H9 (cell line): ENCODE measurements at regions not wholly inside any gene's neighbourhood (a gene's known extent, or its start where the extent isn't known, plus 50 kb on each side); places are given as distances from the start of the nearest gene placed in this dataset.

Source experiments
- DNase-seq: peaks from one replicate; pipeline ENCODE4 v3.0.0-alpha.2; 2017
- H2AFZ ChIP-seq: one replicate; pipeline ENCODE4 v1.6.1; 2013; ENCODE audit warnings: mild to moderate bottlenecking, low read length, control low read depth, moderate library complexity
- H2AK5ac ChIP-seq: 2 replicates; pipeline ENCODE4 v1.6.1; 2013; ENCODE audit warnings: low read length, control low read depth, mixed read lengths; ENCODE audit not compliant: insufficient read length
- H2BK120ac ChIP-seq: one replicate; pipeline ENCODE4 v1.6.1; 2013; ENCODE audit warnings: low read depth, mild to moderate bottlenecking, low read length, control low read depth, inconsistent platforms; ENCODE audit not compliant: poor library complexity, severe bottlenecking
- H2BK12ac ChIP-seq: 2 replicates; pipeline ENCODE4 v1.6.1; 2013; ENCODE audit warnings: low read length, control low read depth, mixed read lengths, low read depth; ENCODE audit not compliant: insufficient read length
- H2BK15ac ChIP-seq: 2 replicates; pipeline ENCODE4 v1.6.1; 2013; ENCODE audit warnings: low read depth, low read length, control low read depth
- H2BK20ac ChIP-seq: one replicate; pipeline ENCODE4 v1.6.1; 2013; ENCODE audit warnings: low read depth, mild to moderate bottlenecking, low read length, control low read depth, inconsistent platforms; ENCODE audit not compliant: poor library complexity, severe bottlenecking
- H2BK5ac ChIP-seq: 2 replicates; pipeline ENCODE4 v1.6.1; 2013; ENCODE audit warnings: low read length, control low read depth, mixed read lengths; ENCODE audit not compliant: insufficient read length
- H3K14ac ChIP-seq: 2 replicates; pipeline ENCODE4 v1.6.1; 2013; ENCODE audit warnings: low read length, control low read depth; ENCODE audit not compliant: insufficient read depth
- H3K18ac ChIP-seq: 2 replicates; pipeline ENCODE4 v1.6.1; 2013; ENCODE audit warnings: low read depth, mild to moderate bottlenecking, mixed read lengths, low read length, control low read depth; ENCODE audit not compliant: insufficient read length
- H3K23ac ChIP-seq: 2 replicates; pipeline ENCODE4 v1.6.1; 2013; ENCODE audit warnings: low read length, control low read depth, mixed read lengths, low read depth; ENCODE audit not compliant: insufficient read length
- H3K23me2 ChIP-seq: 2 replicates; pipeline ENCODE4 v1.6.1; 2013; ENCODE audit warnings: low read depth, mild to moderate bottlenecking, mixed read lengths, low read length, control low read depth; ENCODE audit not compliant: insufficient read length, poor library complexity, severe bottlenecking
- H3K27ac ChIP-seq: 2 replicates; pipeline ENCODE4 v1.5.1; 2013; ENCODE audit warnings: low read length, control low read depth, mixed read lengths, low read depth; ENCODE audit not compliant: insufficient read length
- H3K27me3 ChIP-seq: 2 replicates; pipeline ENCODE4 v1.6.1; 2013; ENCODE audit warnings: low read length, control low read depth, inconsistent platforms; ENCODE audit not compliant: insufficient read depth
- H3K4ac ChIP-seq: 2 replicates; pipeline ENCODE4 v1.6.1; 2013; ENCODE audit warnings: low read depth, mild to moderate bottlenecking, control low read depth, inconsistent platforms, low read length, moderate library complexity
- H3K4me1 ChIP-seq: 2 replicates; pipeline ENCODE4 v1.6.1; 2013; ENCODE audit warnings: low read length, control low read depth, inconsistent platforms; ENCODE audit not compliant: insufficient read depth
- H3K4me2 ChIP-seq: 2 replicates; pipeline ENCODE4 v1.6.1; 2013; ENCODE audit warnings: low read length, control low read depth, mixed read lengths; ENCODE audit not compliant: insufficient read length, insufficient read depth
- H3K56ac ChIP-seq: 2 replicates; pipeline ENCODE4 v1.6.1; 2013; ENCODE audit warnings: low read depth, mild to moderate bottlenecking, mixed read lengths, low read length, control low read depth; ENCODE audit not compliant: insufficient read length
- H3K79me1 ChIP-seq: 2 replicates; pipeline ENCODE4 v1.6.1; 2013; ENCODE audit warnings: low read depth, mild to moderate bottlenecking, moderate library complexity, low read length, control low read depth, inconsistent platforms; ENCODE audit not compliant: insufficient read depth, poor library complexity, severe bottlenecking
- H3K79me2 ChIP-seq: 2 replicates; pipeline ENCODE4 v1.6.1; 2013; ENCODE audit warnings: low read length, control low read depth, inconsistent platforms; ENCODE audit not compliant: insufficient read depth
- H3K9ac ChIP-seq: 2 replicates; pipeline ENCODE4 v1.6.1; 2013; ENCODE audit warnings: low read length, control low read depth, mixed read lengths; ENCODE audit not compliant: insufficient read length; ENCODE audit errors: extremely low read depth
- H3K9me3 ChIP-seq: one replicate; pipeline ENCODE4 v1.6.1; 2013; ENCODE audit warnings: low read depth, low read length, inconsistent platforms; ENCODE audit not compliant: control insufficient read depth
- H3T11ph ChIP-seq: one replicate; pipeline ENCODE4 v1.6.1; 2013; ENCODE audit warnings: mild to moderate bottlenecking, low read length, control low read depth, inconsistent platforms
- H4K20me1 ChIP-seq: one replicate; pipeline ENCODE4 v1.6.1; 2013; ENCODE audit not compliant: control insufficient read depth, insufficient read length, insufficient read depth
- H4K5ac ChIP-seq: 2 replicates; pipeline ENCODE4 v1.6.1; 2013; ENCODE audit warnings: low read depth, mild to moderate bottlenecking, mixed read lengths, low read length, control low read depth; ENCODE audit not compliant: insufficient read length
- H4K8ac ChIP-seq: replicated peaks from 2 replicates; pipeline ENCODE4 v1.6.1; 2013; ENCODE audit warnings: low read length, control low read depth, mixed read lengths, low read depth; ENCODE audit not compliant: insufficient read length
- H4K91ac ChIP-seq: 2 replicates; pipeline ENCODE4 v1.6.1; 2013; ENCODE audit warnings: low read depth, mild to moderate bottlenecking, moderate library complexity, mixed read lengths, low read length, control low read depth; ENCODE audit not compliant: insufficient read length
- H3K27ac Mint-ChIP-seq, 3 experiments: 2 replicates in 2 of 3; 3 replicates in 1 of 3; pipeline ENCODE4 v1.8.0; 2020 to 2021; ENCODE audit warnings: mixed read lengths in 3 of 3, mild to moderate bottlenecking in 1 of 3, moderate library complexity in 1 of 3
- H3K27me3 Mint-ChIP-seq: 2 replicates; pipeline ENCODE4 v1.8.0; 2021; ENCODE audit warnings: low read depth, mild to moderate bottlenecking, moderate library complexity, mixed read lengths
- H3K36me3 Mint-ChIP-seq, 3 experiments: 2 replicates in 2 of 3; 3 replicates in 1 of 3; pipeline ENCODE4 v1.8.0; 2020 to 2021; ENCODE audit warnings: low read depth in 3 of 3, mixed read lengths in 3 of 3; ENCODE audit not compliant: insufficient read depth in 1 of 3
- H3K4me1 Mint-ChIP-seq, 2 experiments: 2 replicates each; pipeline ENCODE4 v1.8.0; 2020; ENCODE audit warnings: mixed read lengths in 2 of 2
- H3K4me3 Mint-ChIP-seq, 2 experiments: 2 replicates in 1 of 2; 3 replicates in 1 of 2; pipeline ENCODE4 v1.8.0; 2020 to 2021; ENCODE audit warnings: mild to moderate bottlenecking in 2 of 2, mixed read lengths in 2 of 2, moderate library complexity in 1 of 2
- H3K9me3 Mint-ChIP-seq, 2 experiments: 2 replicates in 1 of 2; 3 replicates in 1 of 2; pipeline ENCODE4 v1.8.0; 2020; ENCODE audit warnings: mild to moderate bottlenecking in 2 of 2, mixed read lengths in 2 of 2, moderate library complexity in 1 of 2
- CTCF ChIP-seq: fragments of 200-600 bp; sonication (generic); conservative IDR thresholded peaks from 3 replicates; pipeline ENCODE4 v1.8.0; 2021; ENCODE audit warnings: antibody characterized with exemption, mild to moderate bottlenecking
- WGBS: extraction: QIAGEN DNeasy Blood & Tissue Kit; methylation state at CpG from one replicate; pipeline ENCODE4 v1.1.7; 2013; ENCODE audit warnings: missing lambda C conversion rate, low lambda C conversion rate, mixed read lengths; ENCODE audit not compliant: insufficient read length; ENCODE audit errors: extremely low coverage; 5-methylcytosine and 5-hydroxymethylcytosine counted together

- no peak overlapping the region for H3K4me3 Mint-ChIP-seq
- no peaks in the 10 kb centered on the region for H3K23me2 ChIP-seq
- H3K4me2 ChIP-seq = no peak overlapping the region
- no peak overlapping the region for H2BK5ac ChIP-seq
- no peaks in the 10 kb centered on the region for H3K9me3 ChIP-seq
- no peak overlapping the region for H2BK120ac ChIP-seq
- TF ChIP-seq CTCF = no peak
- H4K91ac ChIP-seq = no peak overlapping the region
- no peak overlapping the region for H3K4ac ChIP-seq
- no peak overlapping the region for H3K18ac ChIP-seq
- H4K8ac ChIP-seq = no peak overlapping the region
- H3K4me1 ChIP-seq = no peaks in the 10 kb centered on the region
- no peak overlapping the region for H3K23ac ChIP-seq
- no peak overlapping the region for H3T11ph ChIP-seq
- DNase-seq = no peak
- H4K20me1 ChIP-seq = no peaks in the 10 kb centered on the region
- no peaks in the 10 kb centered on the region for H3K79me1 ChIP-seq
- H3K4me1 Mint-ChIP-seq = peaks cover 3 to 8% of the 10 kb centered on the region in 2 experiments; a peak in 1 of 4 replicates
- peaks cover 3 to 4% of the 10 kb centered on the region in 2 experiments for H3K9me3 Mint-ChIP-seq
- no peak overlapping the region for H2BK15ac ChIP-seq
- H3K14ac ChIP-seq = no peak overlapping the region
- no peak overlapping the region for H3K27ac ChIP-seq
- no peak overlapping the region for H2BK12ac ChIP-seq
- no peaks in the 10 kb centered on the region for H3K79me2 ChIP-seq
- H3K56ac ChIP-seq = no peak overlapping the region
- WGBS = no CpG with 5 or more reads among the region's 1 CpG
- no peaks in the 10 kb centered on the region; the same call in 1 of the 2 replicates for H3K27me3 Mint-ChIP-seq
- no peak overlapping the region for H2AFZ ChIP-seq
- H3K27ac Mint-ChIP-seq = no peak overlapping the region
- no peaks in the 10 kb centered on the region for H3K27me3 ChIP-seq
- no peak overlapping the region for H3K9ac ChIP-seq
- no peak overlapping the region for H2AK5ac ChIP-seq
- peaks cover 0 to 4% (median 3%) of the 10 kb centered on the region in 3 experiments; a peak in 3 of 7 replicates for H3K36me3 Mint-ChIP-seq
- H2BK20ac ChIP-seq = no peak overlapping the region
- no peak overlapping the region for H4K5ac ChIP-seq
These were observed 286.5 kb downstream of the PTEN start for GRCh38 chr10:88149906-88150305.
